ENCODE measurements at regions not wholly inside any gene's neighbourhood (a gene's known extent, or its start where the extent isn't known, plus 50 kb on each side); places are given as distances from the start of the nearest gene placed in this dataset.
"Not testable (repeated sequence)": the region's sequence is repeated elsewhere in the genome, so short reads cannot be mapped to it uniquely, and the experiment has no call there.

DNA sequence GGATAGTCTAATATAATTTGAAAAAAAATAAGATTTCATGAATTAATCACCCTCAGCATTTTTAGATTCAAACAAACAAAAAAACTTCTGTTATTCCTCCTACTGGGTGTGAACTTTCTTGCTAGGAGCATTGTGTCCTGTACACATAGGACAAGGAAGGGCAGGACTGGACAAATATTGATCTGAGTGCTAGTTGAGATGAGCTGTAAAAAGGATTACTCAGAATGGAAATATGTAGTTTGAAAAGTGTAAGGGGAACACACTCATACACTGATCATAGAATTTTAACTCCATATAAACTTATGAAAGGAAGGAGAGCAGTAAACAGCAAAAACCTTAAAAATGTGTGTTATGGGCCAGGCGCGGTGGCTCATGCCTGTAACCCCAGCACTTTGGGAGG, 156.5 kb upstream of the ZNF648 start:
- CTCF ChIA-PET, result no interaction called here
- Mint-ChIP-seq H3K4me1 (no peaks in the 10 kb centered on the region), H3K9me3 (peaks cover 16% of the 10 kb centered on the region), H3K27ac (no peak overlapping the region), H3K27me3 (peaks cover 11% of the 10 kb centered on the region), H3K36me3 (no peaks in the 10 kb centered on the region), H3K4me3 (no peak overlapping the region)
- DNase-seq, result no peak

DNA sequence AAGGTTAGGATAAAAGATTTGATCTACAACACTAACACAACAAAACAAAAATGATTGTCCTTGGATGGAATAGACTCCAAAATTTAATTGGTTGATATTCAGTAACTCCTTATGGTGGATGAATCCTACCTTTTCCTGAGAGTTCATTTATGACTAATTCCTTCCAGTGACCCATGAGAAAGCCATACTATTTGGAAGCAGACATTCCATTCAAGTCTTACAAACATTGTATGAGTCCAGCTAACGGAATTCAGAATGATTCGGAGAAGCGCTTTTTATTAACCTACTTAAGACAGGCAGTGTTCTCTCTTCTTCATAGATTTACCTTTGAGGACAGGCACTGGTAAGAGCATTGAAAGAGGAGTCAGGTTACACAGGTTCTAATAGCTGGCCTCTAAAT, 155.6 kb upstream of the ZNF648 start:
- Mint-ChIP-seq H3K4me3 (no peak overlapping the region), H3K27me3 (peaks cover 9% of the 10 kb centered on the region), H3K4me1 (no peaks in the 10 kb centered on the region), H3K36me3 (no peaks in the 10 kb centered on the region), H3K9me3 (peaks cover 14% of the 10 kb centered on the region), H3K27ac (no peak overlapping the region)
- DNase-seq, result no peak
- CTCF ChIA-PET, result no interaction called here

DNA sequence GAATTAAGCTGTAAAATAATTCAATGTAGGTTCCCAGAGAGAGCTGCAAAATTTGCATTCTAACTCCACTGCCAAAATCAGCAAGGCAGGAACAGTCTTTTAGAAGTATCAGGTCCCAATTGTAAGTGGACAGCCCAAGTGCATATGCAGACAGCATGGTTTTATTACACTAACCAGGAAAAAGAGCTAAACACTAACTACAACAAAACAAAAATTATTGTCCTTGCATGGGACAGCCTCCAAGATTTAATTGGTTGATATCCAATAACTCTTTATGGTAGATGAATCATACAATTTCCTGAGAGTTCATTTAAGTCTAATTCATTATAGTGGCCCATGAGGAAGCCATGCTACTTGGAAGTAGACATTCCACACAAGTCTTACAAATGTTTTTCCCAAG, 154.3 kb upstream of the ZNF648 start:
- CTCF ChIA-PET, result no interaction called here
- Mint-ChIP-seq H3K36me3 (no peaks in the 10 kb centered on the region), H3K27ac (no peak overlapping the region), H3K4me1 (no peaks in the 10 kb centered on the region), H3K4me3 (no peak overlapping the region), H3K27me3 (peaks cover 6% of the 10 kb centered on the region), H3K9me3 (peaks cover 9% of the 10 kb centered on the region)
- no peak for DNase-seq

DNA sequence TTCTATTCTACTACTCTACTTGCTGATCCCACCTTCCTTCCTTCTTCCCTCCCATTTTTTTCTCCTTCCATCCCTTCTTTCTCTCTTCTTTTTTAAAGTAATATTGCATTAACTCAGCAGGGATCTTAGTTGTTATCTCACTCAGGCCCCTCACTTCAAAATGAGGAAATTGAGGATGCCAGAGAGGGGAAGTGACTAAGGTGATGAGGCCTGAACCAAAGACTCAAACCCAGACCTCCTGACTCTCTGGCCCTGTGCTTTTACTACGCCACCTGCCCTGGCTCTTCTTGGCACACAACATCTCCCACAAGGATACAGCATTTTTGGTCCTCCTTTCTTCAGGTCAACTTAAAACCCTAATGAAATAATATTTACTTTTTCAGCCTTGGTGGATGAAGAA, 151.7 kb upstream of the ZNF648 start:
- CTCF ChIA-PET, result no interaction called here
- no peaks in the 10 kb centered on the region for H3K36me3 Mint-ChIP-seq
- peaks cover 3% of the 10 kb centered on the region for H3K27me3 Mint-ChIP-seq
- DNase-seq, result no peak
- no peaks in the 10 kb centered on the region for H3K4me1 Mint-ChIP-seq
- H3K9me3 Mint-ChIP-seq, result peaks cover 2% of the 10 kb centered on the region
- H3K27ac Mint-ChIP-seq, result no peak overlapping the region
- no peak overlapping the region for H3K4me3 Mint-ChIP-seq

DNA sequence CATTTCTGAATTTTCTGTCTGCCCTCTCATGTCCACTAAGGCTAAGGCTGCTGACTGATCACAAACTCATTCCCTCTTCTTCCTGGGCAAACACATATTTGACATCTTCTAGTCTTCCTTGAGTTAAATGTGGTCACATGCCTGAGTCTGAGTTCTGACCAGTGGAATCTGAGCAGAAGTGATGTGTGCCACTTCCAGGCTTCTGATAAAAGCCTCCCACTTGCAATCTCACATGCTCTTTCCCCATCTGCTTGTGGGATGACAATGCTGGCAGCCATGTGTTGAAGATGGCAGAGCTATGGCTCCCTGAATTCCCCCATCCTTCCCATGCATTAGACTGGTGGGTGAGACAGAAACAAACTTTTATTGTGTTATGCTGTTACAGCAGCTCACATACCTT, 149.9 kb upstream of the ZNF648 start:
- no peaks in the 10 kb centered on the region for H3K9me3 Mint-ChIP-seq
- H3K27ac Mint-ChIP-seq, result no peak overlapping the region
- H3K4me3 Mint-ChIP-seq, result no peak overlapping the region
- no peak for DNase-seq
- CTCF ChIA-PET, result no interaction called here
- no peaks in the 10 kb centered on the region for H3K36me3 Mint-ChIP-seq
- peaks cover 3% of the 10 kb centered on the region for H3K4me1 Mint-ChIP-seq
- peaks cover 3% of the 10 kb centered on the region for H3K27me3 Mint-ChIP-seq

DNA sequence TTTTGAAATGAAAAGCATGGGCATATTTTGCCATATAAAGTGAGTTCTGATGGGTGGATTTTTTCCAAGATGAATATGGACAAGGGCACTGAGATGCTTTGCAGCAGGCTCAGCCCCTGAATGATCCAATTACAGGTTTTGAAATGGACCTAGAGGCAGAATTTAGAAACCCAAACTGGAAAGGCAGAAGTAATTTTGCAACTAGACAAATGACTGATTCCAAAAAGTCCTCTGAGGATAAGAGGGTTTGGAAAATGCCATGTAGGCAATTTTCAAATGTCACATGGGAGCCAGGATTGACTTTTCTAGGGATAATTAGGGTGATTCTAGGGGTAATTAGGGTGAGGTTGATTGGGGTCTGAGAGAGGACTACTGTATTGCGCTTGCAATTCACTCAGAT, 148.9 kb upstream of the ZNF648 start:
- no peaks in the 10 kb centered on the region for H3K36me3 Mint-ChIP-seq
- H3K27me3 Mint-ChIP-seq, result peaks cover 6% of the 10 kb centered on the region
- H3K9me3 Mint-ChIP-seq, result no peaks in the 10 kb centered on the region
- no peak for DNase-seq
- no peak overlapping the region for H3K4me3 Mint-ChIP-seq
- H3K27ac Mint-ChIP-seq, result no peak overlapping the region
- CTCF ChIA-PET, result no interaction called here
- peaks cover 7% of the 10 kb centered on the region for H3K4me1 Mint-ChIP-seq

DNA sequence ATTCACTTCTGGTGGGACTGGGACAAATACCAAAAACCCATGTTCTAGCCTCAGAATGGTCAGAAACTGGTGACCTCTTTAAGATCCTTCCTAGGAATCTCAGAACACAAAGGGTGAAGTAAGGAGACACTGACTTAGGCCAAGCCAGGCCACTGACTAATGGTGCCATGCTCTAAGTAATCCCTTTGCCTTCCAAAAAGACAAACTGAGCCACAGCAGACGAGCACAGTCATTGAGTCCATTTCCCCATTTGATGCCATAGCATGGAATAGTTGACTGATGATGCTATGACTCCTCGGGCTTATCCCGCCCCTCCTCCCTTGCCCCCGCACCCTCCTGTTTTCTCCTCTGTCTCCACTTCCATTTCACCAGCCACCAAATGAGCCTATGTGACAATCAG, 145.8 kb upstream of the ZNF648 start:
- H3K36me3 Mint-ChIP-seq, result no peaks in the 10 kb centered on the region
- no peak overlapping the region for H3K27ac Mint-ChIP-seq
- DNase-seq, result no peak
- CTCF ChIA-PET, result no interaction called here
- H3K27me3 Mint-ChIP-seq, result peaks cover 3% of the 10 kb centered on the region
- no peaks in the 10 kb centered on the region for H3K9me3 Mint-ChIP-seq
- no peak overlapping the region for H3K4me3 Mint-ChIP-seq
- peaks cover 7% of the 10 kb centered on the region for H3K4me1 Mint-ChIP-seq

DNA sequence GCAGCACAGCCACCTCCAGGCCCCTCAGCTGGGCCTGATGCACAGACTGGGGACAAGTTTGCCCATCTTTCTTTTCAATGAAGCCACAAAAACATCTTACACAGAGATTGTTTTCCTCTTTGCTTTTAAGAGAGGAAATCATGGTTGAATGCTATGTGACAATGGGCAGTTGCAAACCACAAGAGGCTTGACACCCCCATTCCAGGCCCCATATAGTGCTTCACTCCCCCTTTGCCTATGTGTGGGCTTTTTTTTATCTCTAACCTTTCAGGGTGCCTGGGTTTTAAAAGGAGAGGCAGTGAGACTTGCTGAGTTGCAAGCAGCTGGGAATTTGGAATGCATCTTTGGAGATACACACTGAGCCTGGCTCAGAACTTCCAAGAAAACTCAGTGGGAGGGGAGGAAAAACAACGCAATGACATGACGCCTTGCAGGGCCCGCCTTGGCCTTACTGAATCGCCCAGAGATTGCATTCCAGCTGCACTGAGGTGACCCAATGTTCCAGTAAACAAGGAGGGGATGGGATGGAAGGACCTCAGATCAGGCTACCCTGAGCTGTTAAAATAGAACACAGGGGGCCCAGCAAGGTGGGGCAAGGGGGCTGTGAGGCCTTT, 145.2 kb upstream of the ZNF648 start:
- H3K27ac Mint-ChIP-seq, result peak overlapping the region; percentile 61
- H3K9me3 Mint-ChIP-seq, result no peaks in the 10 kb centered on the region
- H3K27me3 Mint-ChIP-seq, result peaks cover 3% of the 10 kb centered on the region
- H3K36me3 Mint-ChIP-seq, result no peaks in the 10 kb centered on the region
- no peak overlapping the region for H3K4me3 Mint-ChIP-seq
- H3K4me1 Mint-ChIP-seq, result peaks cover 7% of the 10 kb centered on the region
- no peak for DNase-seq
- CTCF ChIA-PET, result no interaction called here

DNA sequence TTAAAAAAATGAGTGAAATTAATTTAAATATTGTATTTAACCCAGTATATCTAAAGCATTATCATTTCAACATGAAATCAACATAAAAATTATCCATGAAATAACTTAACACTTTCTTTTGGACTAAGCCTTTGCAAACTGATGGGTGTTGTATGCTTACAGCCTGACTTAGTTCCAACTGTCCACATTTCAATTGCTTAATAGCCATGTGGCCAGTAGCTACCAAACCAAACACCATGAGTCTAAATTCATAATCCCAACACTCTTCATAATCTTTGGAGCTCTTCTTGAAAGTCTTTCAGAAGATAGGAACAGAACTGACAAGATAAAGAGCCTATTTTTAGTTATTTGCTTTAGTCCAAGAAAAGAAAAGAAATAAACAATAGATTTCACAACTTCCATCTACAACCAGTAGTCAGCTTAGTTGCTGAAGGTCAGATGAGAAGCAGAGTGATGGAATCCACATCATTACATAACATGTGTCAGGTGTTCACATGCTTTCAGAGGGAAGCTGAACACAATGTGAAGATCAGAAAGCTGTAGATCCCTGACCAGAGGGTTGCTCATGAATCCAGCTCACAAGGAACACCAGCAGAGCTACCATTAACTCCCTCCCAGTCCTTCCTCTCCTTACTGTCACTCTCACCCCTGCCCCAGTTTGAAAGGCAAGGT, 144.0 kb upstream of the ZNF648 start:
- Mint-ChIP-seq H3K9me3 (no peaks in the 10 kb centered on the region), H3K36me3 (no peaks in the 10 kb centered on the region), H3K4me3 (no peak overlapping the region), H3K27ac (no peak overlapping the region), H3K27me3 (peaks cover 3% of the 10 kb centered on the region), H3K4me1 (peaks cover 7% of the 10 kb centered on the region)
- CTCF ChIA-PET, result no interaction called here
- DNase-seq, result no peak

DNA sequence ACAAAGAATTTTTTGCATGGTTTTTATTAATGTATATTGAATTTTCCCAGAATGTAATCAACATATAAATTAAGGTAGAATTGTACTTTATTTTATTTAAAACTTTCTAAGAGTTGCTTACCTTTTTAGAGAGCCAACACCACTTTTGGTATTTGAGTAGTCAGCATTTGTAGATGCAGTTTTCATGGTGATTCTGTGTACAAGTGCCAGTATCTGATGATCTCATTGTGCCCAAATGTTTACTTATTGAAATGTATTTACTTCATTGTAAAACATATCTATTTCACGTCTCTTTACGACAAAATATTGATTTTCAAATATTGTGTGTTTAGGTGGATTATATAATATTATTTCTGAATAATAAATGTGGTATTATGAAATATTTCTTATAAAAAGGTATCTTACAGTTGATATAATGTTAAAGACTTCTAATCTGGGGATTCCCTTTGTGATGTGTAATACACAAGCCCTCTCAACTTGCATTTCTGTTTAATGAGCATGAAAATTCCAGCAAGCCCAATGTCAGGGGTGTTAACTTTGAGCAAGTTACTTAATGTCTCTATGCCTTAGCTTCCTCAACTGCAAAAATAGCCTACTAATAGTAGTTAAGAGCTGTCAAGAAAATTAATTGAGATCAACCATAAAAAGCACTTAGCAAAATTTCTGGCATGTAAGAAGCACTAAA, 141.8 kb upstream of the ZNF648 start:
- Mint-ChIP-seq H3K27me3 (peaks cover 6% of the 10 kb centered on the region), H3K4me3 (no peak overlapping the region), H3K36me3 (no peaks in the 10 kb centered on the region), H3K4me1 (peaks cover 7% of the 10 kb centered on the region), H3K9me3 (no peaks in the 10 kb centered on the region), H3K27ac (no peak overlapping the region)
- CTCF ChIA-PET, result interaction anchor here (0.6 to 4.4 kb wide), 2 partner anchors 60 to 394 kb away, joined by 3 to 23 read pairs; no protein-coding TSS in a partner anchor
- no peak for DNase-seq

DNA sequence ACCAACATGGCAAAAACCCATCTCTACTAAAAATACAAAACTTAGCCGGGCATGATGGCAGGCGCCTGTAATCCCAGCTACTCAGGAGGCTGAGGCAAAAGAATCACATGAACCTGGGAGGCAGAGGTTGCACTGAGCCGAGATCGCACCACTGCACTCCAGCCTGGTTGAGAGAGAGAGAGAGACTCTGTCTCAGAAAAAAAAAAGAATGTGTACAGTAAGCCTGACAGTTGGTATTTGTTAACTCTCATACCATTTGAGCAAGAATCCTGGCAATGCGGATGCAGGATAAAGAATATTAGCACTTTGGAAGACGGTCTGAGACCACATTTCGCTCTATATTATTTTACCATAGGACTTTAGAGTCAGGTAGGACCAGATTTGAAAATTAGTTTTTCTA, 140.0 kb upstream of the ZNF648 start:
- DNase-seq, H3K4me3 Mint-ChIP-seq, H3K4me1 Mint-ChIP-seq, H3K36me3 Mint-ChIP-seq, H3K27me3 Mint-ChIP-seq, H3K9me3 Mint-ChIP-seq, H3K27ac Mint-ChIP-seq: not testable (repeated sequence)
- CTCF ChIA-PET, result interaction anchor here (4.4 kb wide), 1 partner anchor 58 kb away, joined by 23 read pairs; no protein-coding TSS in a partner anchor

DNA sequence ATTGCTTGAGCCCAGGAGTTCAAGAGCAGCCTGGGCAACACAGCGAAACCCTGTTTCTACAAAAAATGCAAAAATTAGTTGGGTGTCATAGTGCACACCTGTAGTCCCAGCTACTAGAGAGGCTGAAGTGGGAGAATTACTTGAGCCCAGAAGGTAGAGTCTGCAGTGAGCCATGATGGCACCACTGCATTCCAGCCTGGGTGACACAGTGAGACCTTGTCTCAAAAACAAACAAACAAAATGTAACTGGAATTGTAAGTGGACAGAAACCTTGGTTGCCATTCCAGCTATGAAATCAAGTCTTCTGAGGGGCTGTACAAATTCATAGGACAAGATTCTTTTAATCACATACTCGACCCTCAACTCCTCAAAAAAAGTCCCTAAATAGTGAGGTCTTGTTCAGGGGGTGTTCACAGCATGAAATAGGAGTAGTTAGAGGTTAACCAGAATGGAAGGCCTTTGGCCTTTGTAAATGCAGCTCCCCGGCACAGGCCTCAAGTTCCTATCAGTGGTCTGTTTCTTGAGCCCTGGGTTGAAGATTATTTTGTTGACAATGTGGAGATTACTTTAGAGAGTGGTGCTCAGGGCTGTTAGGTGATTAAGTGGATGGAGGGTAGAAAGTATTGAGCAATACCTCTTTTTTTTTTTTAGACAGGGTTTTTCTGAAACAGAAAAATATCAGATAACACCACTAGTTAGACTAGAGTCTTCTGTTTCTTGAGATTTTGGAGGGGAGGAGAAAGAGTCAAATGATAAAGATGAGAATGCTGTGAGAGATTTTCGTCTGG, 138.7 kb upstream of the ZNF648 start:
- H3K36me3 Mint-ChIP-seq, result no peaks in the 10 kb centered on the region
- H3K4me1 Mint-ChIP-seq, result no peaks in the 10 kb centered on the region
- H3K27ac Mint-ChIP-seq, result no peak overlapping the region
- CTCF ChIA-PET, result interaction anchor here (4.4 kb wide), 1 partner anchor 57 kb away, joined by 23 read pairs; no protein-coding TSS in a partner anchor
- no peaks in the 10 kb centered on the region for H3K9me3 Mint-ChIP-seq
- H3K27me3 Mint-ChIP-seq, result peaks cover 3% of the 10 kb centered on the region
- no peak for DNase-seq
- no peak overlapping the region for H3K4me3 Mint-ChIP-seq

DNA sequence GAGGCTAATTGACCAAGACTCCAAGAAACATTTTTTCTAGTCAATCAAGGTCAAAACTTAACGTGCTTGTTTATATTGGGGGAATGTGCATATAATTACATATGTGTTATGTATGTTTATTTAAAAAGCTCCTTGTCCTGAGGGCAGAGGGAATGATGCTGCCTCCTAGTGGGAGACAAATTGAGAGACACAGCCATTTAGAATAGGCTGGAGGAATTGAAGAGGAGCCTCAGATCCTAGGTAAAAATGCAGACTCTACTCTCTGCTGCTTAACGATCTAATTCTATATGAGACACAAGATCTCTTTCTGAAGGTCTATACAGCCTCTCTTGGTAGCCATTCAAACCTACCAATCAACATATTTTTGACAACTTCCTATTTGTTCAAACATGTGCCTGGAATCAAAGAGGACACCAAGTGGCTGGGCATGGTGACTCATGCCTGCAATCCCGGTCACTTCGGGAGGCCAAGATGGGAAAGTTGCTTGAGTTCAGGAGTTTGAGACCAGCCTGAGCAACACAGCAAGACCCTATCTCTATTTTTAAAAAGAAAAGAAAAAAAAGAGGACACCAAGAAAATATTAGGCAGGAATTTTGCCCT, 136.6 kb upstream of the ZNF648 start:
- Mint-ChIP-seq H3K9me3 (no peaks in the 10 kb centered on the region), H3K27ac (no peak overlapping the region), H3K36me3 (no peaks in the 10 kb centered on the region), H3K4me3 (no peak overlapping the region), H3K27me3 (peaks cover 9% of the 10 kb centered on the region), H3K4me1 (no peaks in the 10 kb centered on the region)
- no peak for DNase-seq
- CTCF ChIA-PET, result interaction anchor here (1.2 to 2.8 kb wide), 3 partner anchors 48 to 116 kb away, joined by 3 to 18 read pairs (median 5); no protein-coding TSS in a partner anchor

Measured in activated naive CD4-positive, alpha-beta T cell treated with anti-CD3 and anti-CD28 coated beads, Interleukin-2, amount 10 ng/mL, durations not matched to agents 7 days and 5 days (primary cell).